GM12864 (cell line): ENCODE measurements at regions not wholly inside any gene's neighbourhood (a gene's known extent, or its start where the extent isn't known, plus 50 kb on each side); places are given as distances from the start of the nearest gene placed in this dataset.
"Not testable (repeated sequence)": the region's sequence is repeated elsewhere in the genome, so short reads cannot be mapped to it uniquely, and the experiment has no call there.

Experiments used
- DNase-seq: peaks from one replicate; pipeline ENCODE4 v3.0.0-alpha.2; 2011; ENCODE audit warnings: low read depth
- H3K4me3 ChIP-seq: 2 replicates; pipeline ENCODE4 v1.5.1; 2011; ENCODE audit warnings: mild to moderate bottlenecking, low read depth, low read length, control low read depth
- CTCF ChIP-seq: IDR thresholded peaks from 2 replicates; pipeline ENCODE4 v1.5.1; 2011; ENCODE audit warnings: low read depth, mild to moderate bottlenecking, moderate library complexity, low read length, control low read depth, inconsistent platforms; ENCODE audit errors: missing control alignments

GRCh38 chr2:53510401-53510800 lies 257.2 kb upstream of the CHAC2 start:
- H3K4me3 ChIP-seq: no peak overlapping the region
- no peak for DNase-seq
- no peak for TF ChIP-seq CTCF

GRCh38 chr2:53509831-53510388 lies 257.7 kb upstream of the CHAC2 start:
- H3K4me3 ChIP-seq: no peak overlapping the region
- DNase-seq: no peak
- no peak for TF ChIP-seq CTCF

GRCh38 chr2:53508667-53509066 lies 258.9 kb upstream of the CHAC2 start:
- H3K4me3 ChIP-seq: no peak overlapping the region
- no peak for TF ChIP-seq CTCF
- DNase-seq: no peak

- DNase-seq, H3K4me3 ChIP-seq: not testable (repeated sequence)
Observed at GRCh38 chr2:53507070-53507469, 260.5 kb upstream of the CHAC2 start.

- TF ChIP-seq CTCF: no peak
- DNase-seq: no peak
- H3K4me3 ChIP-seq: no peak overlapping the region
Observed at GRCh38 chr2:53505826-53506225, 261.8 kb upstream of the CHAC2 start.

- no peak for TF ChIP-seq CTCF
Observed at GRCh38 chr2:53504507-53504906, 263.1 kb upstream of the CHAC2 start.

GRCh38 chr2:53500181-53500580 lies 267.4 kb upstream of the CHAC2 start:
- no peak for TF ChIP-seq CTCF
- no peak for DNase-seq
- H3K4me3 ChIP-seq: no peak overlapping the region

More at GRCh38 chr2:53504507-53504906, 263.1 kb upstream of the CHAC2 start:
- H3K4me3 ChIP-seq: no peak overlapping the region
- DNase-seq: no peak

GRCh38 chr2:53498210-53498609 lies 269.4 kb upstream of the CHAC2 start:
- no peak overlapping the region for H3K4me3 ChIP-seq
- no peak for DNase-seq
- TF ChIP-seq CTCF: no peak
